ENCODE measurements at regions not wholly inside any gene's neighbourhood (a gene's known extent, or its start where the extent isn't known, plus 50 kb on each side); places are given as distances from the start of the nearest gene placed in this dataset.

GRCh38 chr11:111101881-111102280 is 143.6 kb upstream of the POU2AF2 start:
- no peak overlapping the region for H3K9ac ChIP-seq (ENCODE audit: low read depth in 1 of 3, low read length in 3 of 3)
- no peaks in the 10 kb centered on the region for H3K4me1 ChIP-seq (ENCODE audit: control insufficient read depth in 3 of 3, insufficient read depth in 3 of 3, low read length in 3 of 3)
- H3K9me3 ChIP-seq (ENCODE audit: control insufficient read depth in 3 of 3, low read length in 3 of 3), result no peaks in the 10 kb centered on the region
- no peak overlapping the region for H3K27ac ChIP-seq (ENCODE audit: low read depth, low read length)
- H3K36me3 ChIP-seq (ENCODE audit: control insufficient read depth in 3 of 3, insufficient read depth in 3 of 3, low read length in 3 of 3), result no peaks in the 10 kb centered on the region
- H3K4me3 ChIP-seq (ENCODE audit: low read length in 3 of 3), result no peak overlapping the region
- H3K27me3 ChIP-seq (ENCODE audit: control insufficient read depth in 3 of 3, insufficient read depth in 3 of 3, low read length in 3 of 3), result no peaks in the 10 kb centered on the region

- H3K27me3 ChIP-seq (ENCODE audit: control insufficient read depth in 3 of 3, insufficient read depth in 3 of 3, low read length in 3 of 3), result no peaks in the 10 kb centered on the region
- no peak overlapping the region for H3K27ac ChIP-seq (ENCODE audit: low read depth, low read length)
- no peaks in the 10 kb centered on the region for H3K4me1 ChIP-seq (ENCODE audit: control insufficient read depth in 3 of 3, insufficient read depth in 3 of 3, low read length in 3 of 3)
- H3K36me3 ChIP-seq (ENCODE audit: control insufficient read depth in 3 of 3, insufficient read depth in 3 of 3, low read length in 3 of 3), result no peaks in the 10 kb centered on the region
- H3K9ac ChIP-seq (ENCODE audit: low read depth in 1 of 3, low read length in 3 of 3), result no peak overlapping the region
- H3K9me3 ChIP-seq (ENCODE audit: control insufficient read depth in 3 of 3, low read length in 3 of 3), result no peaks in the 10 kb centered on the region
- H3K4me3 ChIP-seq (ENCODE audit: low read length in 3 of 3), result no peak overlapping the region
Measured at GRCh38 chr11:111099028-111099713, 146.4 kb upstream of the POU2AF2 start.

- H3K36me3 ChIP-seq (ENCODE audit: control insufficient read depth in 3 of 3, insufficient read depth in 3 of 3, low read length in 3 of 3), result no peaks in the 10 kb centered on the region
- H3K4me3 ChIP-seq (ENCODE audit: low read length in 3 of 3), result no peak overlapping the region
- no peaks in the 10 kb centered on the region for H3K27me3 ChIP-seq (ENCODE audit: control insufficient read depth in 3 of 3, insufficient read depth in 3 of 3, low read length in 3 of 3)
- H3K4me1 ChIP-seq (ENCODE audit: control insufficient read depth in 3 of 3, insufficient read depth in 3 of 3, low read length in 3 of 3), result no peaks in the 10 kb centered on the region
- no peak overlapping the region for H3K9ac ChIP-seq (ENCODE audit: low read depth in 1 of 3, low read length in 3 of 3)
- H3K27ac ChIP-seq (ENCODE audit: low read depth, low read length), result no peak overlapping the region
- no peaks in the 10 kb centered on the region for H3K9me3 ChIP-seq (ENCODE audit: control insufficient read depth in 3 of 3, low read length in 3 of 3)
Measured at GRCh38 chr11:111098091-111098490, 147.4 kb upstream of the POU2AF2 start.

GRCh38 chr11:111097191-111097590 is 148.3 kb upstream of the POU2AF2 start:
- Histone ChIP-seq H3K9ac (ENCODE audit: low read depth in 1 of 3, low read length in 3 of 3) (no peak overlapping the region), H3K9me3 (ENCODE audit: control insufficient read depth in 3 of 3, low read length in 3 of 3) (no peaks in the 10 kb centered on the region), H3K4me3 (ENCODE audit: low read length in 3 of 3) (peak overlapping the region in 2 of 3 donors; percentile 14 to 46), H3K36me3 (ENCODE audit: control insufficient read depth in 3 of 3, insufficient read depth in 3 of 3, low read length in 3 of 3) (no peaks in the 10 kb centered on the region), H3K4me1 (ENCODE audit: control insufficient read depth in 3 of 3, insufficient read depth in 3 of 3, low read length in 3 of 3) (no peaks in the 10 kb centered on the region), H3K27me3 (ENCODE audit: control insufficient read depth in 3 of 3, insufficient read depth in 3 of 3, low read length in 3 of 3) (no peaks in the 10 kb centered on the region), H3K27ac (ENCODE audit: low read depth, low read length) (no peak overlapping the region)

GRCh38 chr11:111095327-111095726 is 150.2 kb upstream of the POU2AF2 start:
- no peak overlapping the region for H3K9ac ChIP-seq (ENCODE audit: low read depth in 1 of 3, low read length in 3 of 3)
- H3K36me3 ChIP-seq (ENCODE audit: control insufficient read depth in 3 of 3, insufficient read depth in 3 of 3, low read length in 3 of 3), result no peaks in the 10 kb centered on the region
- H3K4me3 ChIP-seq (ENCODE audit: low read length in 3 of 3), result no peak overlapping the region
- H3K4me1 ChIP-seq (ENCODE audit: control insufficient read depth in 3 of 3, insufficient read depth in 3 of 3, low read length in 3 of 3), result no peaks in the 10 kb centered on the region
- H3K27ac ChIP-seq (ENCODE audit: low read depth, low read length), result no peak overlapping the region
- no peaks in the 10 kb centered on the region for H3K9me3 ChIP-seq (ENCODE audit: control insufficient read depth in 3 of 3, low read length in 3 of 3)
- H3K27me3 ChIP-seq (ENCODE audit: control insufficient read depth in 3 of 3, insufficient read depth in 3 of 3, low read length in 3 of 3), result no peaks in the 10 kb centered on the region

GRCh38 chr11:111093061-111093460 is 152.5 kb upstream of the POU2AF2 start:
- H3K4me1 ChIP-seq (ENCODE audit: control insufficient read depth in 3 of 3, insufficient read depth in 3 of 3, low read length in 3 of 3), result no peaks in the 10 kb centered on the region
- H3K4me3 ChIP-seq (ENCODE audit: low read length in 3 of 3), result no peak overlapping the region
- no peak overlapping the region for H3K27ac ChIP-seq (ENCODE audit: low read depth, low read length)
- no peaks in the 10 kb centered on the region for H3K27me3 ChIP-seq (ENCODE audit: control insufficient read depth in 3 of 3, insufficient read depth in 3 of 3, low read length in 3 of 3)
- no peaks in the 10 kb centered on the region for H3K9me3 ChIP-seq (ENCODE audit: control insufficient read depth in 3 of 3, low read length in 3 of 3)
- no peaks in the 10 kb centered on the region for H3K36me3 ChIP-seq (ENCODE audit: control insufficient read depth in 3 of 3, insufficient read depth in 3 of 3, low read length in 3 of 3)
- H3K9ac ChIP-seq (ENCODE audit: low read depth in 1 of 3, low read length in 3 of 3), result no peak overlapping the region

GRCh38 chr11:111091321-111091938 is 154.1 kb upstream of the POU2AF2 start:
- no peaks in the 10 kb centered on the region for H3K4me1 ChIP-seq (ENCODE audit: control insufficient read depth in 3 of 3, insufficient read depth in 3 of 3, low read length in 3 of 3)
- peaks cover 0 to 2% (median 0%) of the 10 kb centered on the region in 3 donors for H3K9me3 ChIP-seq (ENCODE audit: control insufficient read depth in 3 of 3, low read length in 3 of 3)
- no peak overlapping the region for H3K4me3 ChIP-seq (ENCODE audit: low read length in 3 of 3)
- H3K27me3 ChIP-seq (ENCODE audit: control insufficient read depth in 3 of 3, insufficient read depth in 3 of 3, low read length in 3 of 3), result no peaks in the 10 kb centered on the region
- H3K9ac ChIP-seq (ENCODE audit: low read depth in 1 of 3, low read length in 3 of 3), result no peak overlapping the region
- H3K27ac ChIP-seq (ENCODE audit: low read depth, low read length), result no peak overlapping the region
- H3K36me3 ChIP-seq (ENCODE audit: control insufficient read depth in 3 of 3, insufficient read depth in 3 of 3, low read length in 3 of 3), result no peaks in the 10 kb centered on the region

- H3K27me3 ChIP-seq (ENCODE audit: control insufficient read depth in 3 of 3, insufficient read depth in 3 of 3, low read length in 3 of 3), result no peaks in the 10 kb centered on the region
- H3K9ac ChIP-seq (ENCODE audit: low read depth in 1 of 3, low read length in 3 of 3), result no peak overlapping the region
- H3K4me1 ChIP-seq (ENCODE audit: control insufficient read depth in 3 of 3, insufficient read depth in 3 of 3, low read length in 3 of 3), result no peaks in the 10 kb centered on the region
- H3K36me3 ChIP-seq (ENCODE audit: control insufficient read depth in 3 of 3, insufficient read depth in 3 of 3, low read length in 3 of 3), result no peaks in the 10 kb centered on the region
- no peak overlapping the region for H3K4me3 ChIP-seq (ENCODE audit: low read length in 3 of 3)
- no peak overlapping the region for H3K27ac ChIP-seq (ENCODE audit: low read depth, low read length)
- peaks cover 0 to 2% (median 0%) of the 10 kb centered on the region in 3 donors for H3K9me3 ChIP-seq (ENCODE audit: control insufficient read depth in 3 of 3, low read length in 3 of 3)
Measured at GRCh38 chr11:111089759-111090158, 155.8 kb upstream of the POU2AF2 start.

GRCh38 chr11:111088847-111089355 is 156.6 kb upstream of the POU2AF2 start:
- peaks cover 0 to 2% (median 0%) of the 10 kb centered on the region in 3 donors for H3K9me3 ChIP-seq (ENCODE audit: control insufficient read depth in 3 of 3, low read length in 3 of 3)
- no peaks in the 10 kb centered on the region for H3K4me1 ChIP-seq (ENCODE audit: control insufficient read depth in 3 of 3, insufficient read depth in 3 of 3, low read length in 3 of 3)
- no peak overlapping the region for H3K4me3 ChIP-seq (ENCODE audit: low read length in 3 of 3)
- no peak overlapping the region for H3K27ac ChIP-seq (ENCODE audit: low read depth, low read length)
- no peaks in the 10 kb centered on the region for H3K27me3 ChIP-seq (ENCODE audit: control insufficient read depth in 3 of 3, insufficient read depth in 3 of 3, low read length in 3 of 3)
- no peaks in the 10 kb centered on the region for H3K36me3 ChIP-seq (ENCODE audit: control insufficient read depth in 3 of 3, insufficient read depth in 3 of 3, low read length in 3 of 3)
- no peak overlapping the region for H3K9ac ChIP-seq (ENCODE audit: low read depth in 1 of 3, low read length in 3 of 3)

- Histone ChIP-seq H3K9ac (ENCODE audit: low read depth in 1 of 3, low read length in 3 of 3) (no peak overlapping the region), H3K4me3 (ENCODE audit: low read length in 3 of 3) (no peak overlapping the region), H3K4me1 (ENCODE audit: control insufficient read depth in 3 of 3, insufficient read depth in 3 of 3, low read length in 3 of 3) (no peaks in the 10 kb centered on the region), H3K9me3 (ENCODE audit: control insufficient read depth in 3 of 3, low read length in 3 of 3) (peaks cover 0 to 2% (median 0%) of the 10 kb centered on the region in 3 donors), H3K36me3 (ENCODE audit: control insufficient read depth in 3 of 3, insufficient read depth in 3 of 3, low read length in 3 of 3) (no peaks in the 10 kb centered on the region), H3K27ac (ENCODE audit: low read depth, low read length) (no peak overlapping the region), H3K27me3 (ENCODE audit: control insufficient read depth in 3 of 3, insufficient read depth in 3 of 3, low read length in 3 of 3) (no peaks in the 10 kb centered on the region)
Measured at GRCh38 chr11:111086058-111086457, 159.5 kb upstream of the POU2AF2 start.
